ENCODE measurements at regions not wholly inside any gene's neighbourhood (a gene's known extent, or its start where the extent isn't known, plus 50 kb on each side); places are given as distances from the start of the nearest gene placed in this dataset.

- no peak for DNase-seq (ENCODE audit: low spot score)
Observed at GRCh38 chr2:105450471-105450870, 51.6 kb upstream of the FHL2 start.

GRCh38 chr2:105449076-105449475, 50.2 kb upstream of the FHL2 start:
- no peak for DNase-seq (ENCODE audit: low spot score)

Data from globus pallidus (tissue), 1 donor.